Brain microvascular endothelial cell (primary cell): ENCODE measurements at regions not wholly inside any gene's neighbourhood (a gene's known extent, or its start where the extent isn't known, plus 50 kb on each side); places are given as distances from the start of the nearest gene placed in this dataset.
A peak's percentile ranks its signal among the peaks of the same experiment; 100 is the strongest.

ENCODE experiments used
- DNase-seq: peaks from one replicate; pipeline ENCODE4 v3.0.0-alpha.2; 2020
- H3K27ac ChIP-seq: fragments of 250-450 bp; sonication (Bioruptor Pico); 2 replicates; pipeline ENCODE4 v1.5.1; 2020; ENCODE audit warnings: mild to moderate bottlenecking, moderate library complexity
- H3K27me3 ChIP-seq: fragments of 250-450 bp; sonication (Bioruptor Pico); replicated peaks from 2 replicates; pipeline ENCODE4 v1.5.1; 2020; ENCODE audit warnings: mild to moderate bottlenecking
- H3K36me3 ChIP-seq: fragments of 250-450 bp; sonication (Bioruptor Pico); replicated peaks from 2 replicates; pipeline ENCODE4 v1.5.1; 2020; ENCODE audit warnings: mild to moderate bottlenecking
- H3K4me3 ChIP-seq: 2 replicates; pipeline ENCODE4 v1.5.1; 2011; ENCODE audit warnings: low read depth, mild to moderate bottlenecking, control low read depth, low read length, moderate library complexity
- CTCF ChIP-seq: IDR thresholded peaks from 2 replicates; pipeline ENCODE4 v1.5.1; 2011; ENCODE audit warnings: low read depth, mild to moderate bottlenecking, moderate library complexity, low read length, control low read depth, inconsistent platforms; ENCODE audit errors: missing control alignments
- in situ Hi-C: cut with HindIII; loops from 2 replicates; pipeline ENCODE4 v1.10.0; 2017; ENCODE audit warnings: low sequenced_read_pairs, low pct_ligation_motif_present

- Histone ChIP-seq H3K27me3 (no peaks in the 10 kb centered on the region), H3K4me3 (no peak overlapping the region), H3K36me3 (no peaks in the 10 kb centered on the region), H3K27ac (peak overlapping the region; percentile 70)
- DNase-seq, result peak; percentile 92
- TF ChIP-seq CTCF, result no peak
- in situ Hi-C loops, result no loop called here
Measured at GRCh38 chr6:9523462-9523861, 891.4 kb downstream of the TFAP2A start.

DNA sequence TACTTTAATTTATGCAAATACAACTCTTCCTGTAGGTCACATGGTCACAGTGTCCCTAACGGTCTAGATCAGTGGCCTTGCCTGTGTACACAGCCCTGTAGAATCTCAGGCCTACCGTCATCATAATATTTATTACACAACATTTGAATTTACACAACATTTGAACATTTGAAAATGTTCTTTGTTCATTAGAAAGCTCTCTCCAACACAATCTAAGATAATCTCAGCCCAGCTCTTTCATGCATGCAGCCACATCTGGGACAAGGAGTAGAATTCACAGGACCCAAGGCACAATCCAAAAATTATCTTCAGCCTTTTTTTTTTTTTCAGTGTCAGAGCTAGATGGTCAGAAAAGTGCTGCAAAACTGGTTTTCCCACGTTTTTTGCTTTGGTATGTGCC, 892.8 kb downstream of the TFAP2A start:
- in situ Hi-C loops, result no loop called here
- no peak for TF ChIP-seq CTCF
- Histone ChIP-seq H3K4me3 (no peak overlapping the region), H3K27ac (no peak overlapping the region), H3K27me3 (no peaks in the 10 kb centered on the region), H3K36me3 (no peaks in the 10 kb centered on the region)
- no peak for DNase-seq

DNA sequence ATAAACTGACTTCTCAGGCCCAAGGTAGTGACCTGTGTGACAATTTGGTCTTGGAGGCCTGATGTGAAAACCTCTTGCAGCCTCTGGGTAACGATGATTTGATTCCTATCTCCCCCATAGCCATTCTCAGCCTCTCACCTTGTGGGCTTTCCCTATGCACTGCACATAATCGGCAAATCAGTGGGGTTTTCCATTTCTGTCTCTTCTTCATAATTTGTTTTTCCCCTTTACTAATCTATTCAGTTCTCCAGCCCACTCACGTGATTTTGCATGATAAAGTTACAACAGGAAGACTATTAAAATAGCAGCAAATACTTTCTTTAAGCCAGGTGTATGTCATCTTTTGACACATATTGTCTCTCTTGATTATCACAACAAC, 893.7 kb downstream of the TFAP2A start:
- H3K27ac ChIP-seq, result peak overlapping the region; percentile 87
- no peak overlapping the region for H3K4me3 ChIP-seq
- no peak for DNase-seq
- H3K36me3 ChIP-seq, result no peaks in the 10 kb centered on the region
- no peak for TF ChIP-seq CTCF
- in situ Hi-C loops, result no loop called here
- no peaks in the 10 kb centered on the region for H3K27me3 ChIP-seq

GRCh38 chr6:9520417-9521151, 894.3 kb downstream of the TFAP2A start:
- in situ Hi-C loops, result no loop called here
- Histone ChIP-seq H3K36me3 (no peaks in the 10 kb centered on the region), H3K27me3 (no peaks in the 10 kb centered on the region), H3K27ac (peak overlapping the region; percentile 87), H3K4me3 (peak overlapping the region; percentile 7)
- no peak for TF ChIP-seq CTCF
- peak; percentile 84 for DNase-seq

GRCh38 chr6:9518431-9518830, 896.4 kb downstream of the TFAP2A start:
- Histone ChIP-seq H3K4me3 (no peak overlapping the region), H3K27ac (no peak overlapping the region), H3K27me3 (no peaks in the 10 kb centered on the region), H3K36me3 (no peaks in the 10 kb centered on the region)
- no peak for DNase-seq
- no peak for TF ChIP-seq CTCF
- in situ Hi-C loops, result no loop called here

DNA sequence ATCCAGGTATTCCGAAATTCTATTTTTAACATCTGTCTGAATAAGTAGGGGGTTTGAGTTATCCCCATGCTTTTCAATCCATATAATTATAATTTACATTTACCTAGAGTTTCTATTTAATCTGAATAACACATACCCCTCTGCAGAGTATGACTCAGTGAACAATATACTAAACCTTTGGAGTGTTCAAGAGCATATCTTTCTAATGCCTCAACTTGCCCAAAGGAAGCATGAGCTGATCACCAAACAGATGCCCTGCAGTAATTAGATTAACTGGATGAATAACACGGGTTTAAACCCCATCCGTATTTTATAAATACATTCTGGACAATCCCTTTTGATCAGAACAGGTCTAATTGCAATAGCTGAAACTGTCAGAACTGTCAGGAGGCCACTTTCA, 897.1 kb downstream of the TFAP2A start:
- H3K27ac ChIP-seq, result no peak overlapping the region
- TF ChIP-seq CTCF, result no peak
- H3K27me3 ChIP-seq, result no peaks in the 10 kb centered on the region
- H3K4me3 ChIP-seq, result no peak overlapping the region
- in situ Hi-C loops, result no loop called here
- DNase-seq, result no peak
- no peaks in the 10 kb centered on the region for H3K36me3 ChIP-seq
